NT2/D1 (cell line): ENCODE measurements at regions not wholly inside any gene's neighbourhood (a gene's known extent, or its start where the extent isn't known, plus 50 kb on each side); places are given as distances from the start of the nearest gene placed in this dataset.

Source experiments
- SUZ12 ChIP-seq: IDR thresholded peaks from 2 replicates; pipeline ENCODE4 v1.6.1; 2011; ENCODE audit not compliant: insufficient read length, insufficient read depth; ENCODE audit errors: extremely low read depth
- ZNF274 ChIP-seq: IDR thresholded peaks from 2 replicates; pipeline ENCODE4 v1.6.1; 2011; ENCODE audit warnings: mild to moderate bottlenecking, low read depth, low read length

DNA sequence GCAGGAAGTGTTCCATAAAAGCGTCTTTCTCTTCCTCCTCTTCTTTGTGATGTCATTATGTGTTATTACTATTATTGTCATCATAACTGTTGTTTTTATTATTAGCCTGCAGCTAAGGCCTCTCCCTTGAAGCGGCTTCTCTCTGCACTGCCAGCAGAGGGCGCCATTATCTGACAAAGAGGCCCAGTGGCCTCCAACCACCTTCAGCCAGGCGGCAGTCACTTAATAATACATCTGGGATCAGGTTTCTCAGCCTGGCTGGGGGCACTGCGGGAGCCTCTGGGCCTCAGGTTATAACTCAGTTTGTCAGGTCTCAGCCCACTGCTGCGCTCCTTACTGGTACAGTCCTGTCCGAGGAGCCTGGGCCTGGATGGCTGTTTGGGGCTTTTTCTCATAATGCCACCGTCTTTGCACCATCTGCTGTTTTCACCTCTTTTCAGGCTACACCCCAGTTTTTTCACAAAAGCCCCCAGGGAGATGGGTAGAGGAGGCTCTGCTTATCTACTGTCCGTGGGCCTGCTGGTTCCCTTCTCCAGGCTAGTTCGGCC, 281.9 kb downstream of the NSG2 start:
- TF ChIP-seq SUZ12: no peak
- no peak for TF ChIP-seq ZNF274
